ENCODE measurements at regions not wholly inside any gene's neighbourhood (a gene's known extent, or its start where the extent isn't known, plus 50 kb on each side); places are given as distances from the start of the nearest gene placed in this dataset.

GRCh38 chr9:22916148-22916547, 469.5 kb downstream of the DMRTA1 start:
- Histone ChIP-seq H3K27me3 (no peaks in the 10 kb centered on the region), H3K27ac (no peak overlapping the region), H3K36me3 (no peaks in the 10 kb centered on the region), H3K4me3 (no peak overlapping the region), H3K4me1 (no peaks in the 10 kb centered on the region), H3K9me3 (no peaks in the 10 kb centered on the region)
- no peak for TF ChIP-seq CTCF (IDR thresholded peaks at IDR 0.05)
- no peak for DNase-seq (ENCODE audit: low spot score in 2 of 2)
- intact Hi-C loops (cut with DNase I), result no loop called here

DNA sequence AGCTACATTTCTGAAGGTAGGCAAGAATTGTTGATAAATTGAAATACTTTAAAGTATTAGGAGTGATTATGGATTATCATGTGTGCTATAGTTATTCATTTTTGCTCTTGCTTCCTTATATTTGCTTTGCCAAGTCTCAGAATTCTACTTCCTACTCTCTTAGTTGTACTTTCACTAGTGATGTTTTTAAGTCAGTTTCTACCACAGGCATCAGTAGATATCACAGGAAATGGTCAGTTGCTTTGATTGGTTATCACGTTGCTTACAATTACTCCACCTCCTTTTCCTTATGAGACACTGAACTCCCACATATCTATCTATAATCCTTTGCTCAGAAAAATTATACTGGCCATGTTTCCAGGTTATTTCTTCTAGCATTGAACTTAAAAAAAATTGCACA, 472.8 kb downstream of the DMRTA1 start:
- Histone ChIP-seq H3K27ac (no peak overlapping the region), H3K27me3 (no peaks in the 10 kb centered on the region), H3K4me3 (no peak overlapping the region), H3K9me3 (no peaks in the 10 kb centered on the region), H3K4me1 (no peaks in the 10 kb centered on the region), H3K36me3 (no peaks in the 10 kb centered on the region)
- TF ChIP-seq CTCF (IDR thresholded peaks at IDR 0.05), result no peak
- intact Hi-C loops (cut with DNase I), result no loop called here
- DNase-seq (ENCODE audit: low spot score in 2 of 2), result no peak

DNA sequence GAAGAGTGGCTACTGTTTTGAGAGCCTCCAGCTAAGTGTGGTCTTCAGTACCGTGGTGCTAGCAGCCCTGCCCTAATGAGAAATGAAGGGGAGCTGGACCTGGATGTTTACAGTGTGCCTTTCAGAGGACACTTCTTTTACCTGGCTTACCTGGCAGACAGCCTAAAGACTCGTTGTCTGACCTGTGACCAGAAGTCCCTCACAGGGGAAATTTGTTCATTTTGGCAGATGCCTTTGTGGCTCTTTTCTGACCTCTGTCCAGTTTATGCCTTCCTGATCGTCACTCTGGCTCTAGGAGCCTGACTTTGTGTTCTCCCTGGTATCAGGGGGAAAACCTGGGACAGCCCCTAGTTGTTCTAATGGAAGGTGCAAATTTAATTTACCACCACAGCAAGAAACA, 475.1 kb downstream of the DMRTA1 start:
- no peak for DNase-seq (ENCODE audit: low spot score in 2 of 2)
- no peak for TF ChIP-seq CTCF (IDR thresholded peaks at IDR 0.05)

GRCh38 chr9:22922222-22922621, 475.6 kb downstream of the DMRTA1 start:
- Histone ChIP-seq H3K36me3 (no peaks in the 10 kb centered on the region), H3K27ac (no peak overlapping the region), H3K4me3 (no peak overlapping the region), H3K27me3 (no peaks in the 10 kb centered on the region), H3K9me3 (no peaks in the 10 kb centered on the region), H3K4me1 (no peaks in the 10 kb centered on the region)
- DNase-seq (ENCODE audit: low spot score in 2 of 2), result no peak
- intact Hi-C loops (cut with DNase I), result no loop called here
- no peak for TF ChIP-seq CTCF (IDR thresholded peaks at IDR 0.05)

More for the DNA sequence above, 475.1 kb downstream of the DMRTA1 start:
- Histone ChIP-seq H3K9me3 (no peaks in the 10 kb centered on the region), H3K27me3 (no peaks in the 10 kb centered on the region), H3K4me1 (no peaks in the 10 kb centered on the region), H3K4me3 (no peak overlapping the region), H3K27ac (no peak overlapping the region), H3K36me3 (no peaks in the 10 kb centered on the region)
- intact Hi-C loops (cut with DNase I), result no loop called here

- Histone ChIP-seq H3K27ac (no peak overlapping the region), H3K36me3 (no peaks in the 10 kb centered on the region), H3K4me1 (no peaks in the 10 kb centered on the region), H3K4me3 (no peak overlapping the region), H3K27me3 (no peaks in the 10 kb centered on the region), H3K9me3 (no peaks in the 10 kb centered on the region)
- DNase-seq (ENCODE audit: low spot score in 2 of 2), result no peak
- intact Hi-C loops (cut with DNase I), result no loop called here
- TF ChIP-seq CTCF (IDR thresholded peaks at IDR 0.05), result no peak
These were observed 507.9 kb downstream of the DMRTA1 start for GRCh38 chr9:22954550-22954949.

- no peaks in the 10 kb centered on the region for H3K4me1 ChIP-seq
- no peaks in the 10 kb centered on the region for H3K36me3 ChIP-seq
- H3K27me3 ChIP-seq, result no peaks in the 10 kb centered on the region
- no peak for DNase-seq (ENCODE audit: low spot score in 2 of 2)
- H3K9me3 ChIP-seq, result no peaks in the 10 kb centered on the region
- H3K4me3 ChIP-seq, result no peak overlapping the region
- H3K27ac ChIP-seq, result no peak overlapping the region
- intact Hi-C loops (cut with DNase I), result no loop called here
- TF ChIP-seq CTCF (IDR thresholded peaks at IDR 0.05), result no peak
These were observed 508.3 kb downstream of the DMRTA1 start for GRCh38 chr9:22954964-22955363.

All from ascending aorta (tissue), 2 donors.